Endothelial cell of umbilical vein (primary cell): ENCODE measurements at regions not wholly inside any gene's neighbourhood (a gene's known extent, or its start where the extent isn't known, plus 50 kb on each side); places are given as distances from the start of the nearest gene placed in this dataset.

Experiments used
- EZH2 ChIP-seq: IDR thresholded peaks from 2 replicates; pipeline ENCODE4 v1.6.1; 2012; ENCODE audit warnings: borderline replicate concordance, low read depth, mild to moderate bottlenecking, moderate library complexity, low read length, inconsistent platforms; ENCODE audit not compliant: severe bottlenecking
- FOS ChIP-seq: IDR thresholded peaks from 2 replicates; pipeline ENCODE4 v1.6.1; 2011; ENCODE audit warnings: mild to moderate bottlenecking, low read length, moderate library complexity, borderline replicate concordance; ENCODE audit not compliant: insufficient read depth
- JUN ChIP-seq: IDR thresholded peaks from 2 replicates; pipeline ENCODE4 v1.6.1; 2011; ENCODE audit warnings: borderline replicate concordance, low read depth; ENCODE audit not compliant: insufficient read length, insufficient read depth
- MYC ChIP-seq: IDR thresholded peaks from one replicate; pipeline ENCODE4 v1.6.1; 2011; ENCODE audit warnings: mild to moderate bottlenecking, low read depth, low read length
- POLR2A ChIP-seq: IDR thresholded peaks from 2 replicates; pipeline ENCODE4 v1.6.1; 2012; ENCODE audit warnings: low read depth, mild to moderate bottlenecking, control low read depth, low read length
- POLR2AphosphoS5 ChIP-seq: IDR thresholded peaks from 2 replicates; pipeline ENCODE4 v1.6.1; 2012; ENCODE audit warnings: low read depth, mild to moderate bottlenecking, control low read depth, low read length, moderate library complexity; ENCODE audit not compliant: insufficient read depth
- TF ChIP-seq, protein P1 (sequence below), 2 donors: IDR thresholded peaks; 1 replicate in 1 of 2; 2 replicates in 1 of 2; pipeline ENCODE4 v1.5.1; 2011; ENCODE audit warnings: low read length in 2 of 2, mild to moderate bottlenecking in 2 of 2, moderate library complexity in 2 of 2, control low read depth in 1 of 2, inconsistent platforms in 1 of 2, low read depth in 1 of 2; ENCODE audit not compliant: insufficient read depth in 1 of 2; ENCODE audit errors: extremely low read depth in 1 of 2
- TF ChIP-seq, protein P2 (sequence below): IDR thresholded peaks from 2 replicates; pipeline ENCODE4 v1.6.1; 2011; ENCODE audit not compliant: insufficient read depth, insufficient read length

DNA sequence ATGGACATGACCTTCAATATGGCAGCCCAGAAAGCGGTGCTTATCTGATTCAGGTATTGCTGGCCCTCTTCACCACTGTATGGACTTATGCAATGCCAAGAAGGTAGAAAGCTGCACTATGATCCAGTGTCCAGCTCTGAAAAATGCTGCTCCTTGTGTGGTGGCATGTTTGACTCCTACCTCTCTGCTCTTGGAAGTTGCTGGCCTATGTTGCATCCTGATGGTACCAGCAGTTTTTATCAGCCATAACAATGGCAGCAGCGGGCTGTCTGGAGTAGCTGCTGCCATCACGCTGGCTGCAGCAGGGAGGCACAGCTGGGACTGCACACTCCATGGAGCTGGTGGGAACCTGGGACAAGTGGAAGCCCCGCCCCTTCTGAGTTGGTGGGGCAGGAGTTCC, 53.1 kb upstream of the MED9 start:
- TF ChIP-seq MYC (no peak), EZH2 (no peak), POLR2A (no peak), FOS (no peak), JUN (no peak), POLR2AphosphoS5 (no peak)
- TF ChIP-seq, protein P1, sequence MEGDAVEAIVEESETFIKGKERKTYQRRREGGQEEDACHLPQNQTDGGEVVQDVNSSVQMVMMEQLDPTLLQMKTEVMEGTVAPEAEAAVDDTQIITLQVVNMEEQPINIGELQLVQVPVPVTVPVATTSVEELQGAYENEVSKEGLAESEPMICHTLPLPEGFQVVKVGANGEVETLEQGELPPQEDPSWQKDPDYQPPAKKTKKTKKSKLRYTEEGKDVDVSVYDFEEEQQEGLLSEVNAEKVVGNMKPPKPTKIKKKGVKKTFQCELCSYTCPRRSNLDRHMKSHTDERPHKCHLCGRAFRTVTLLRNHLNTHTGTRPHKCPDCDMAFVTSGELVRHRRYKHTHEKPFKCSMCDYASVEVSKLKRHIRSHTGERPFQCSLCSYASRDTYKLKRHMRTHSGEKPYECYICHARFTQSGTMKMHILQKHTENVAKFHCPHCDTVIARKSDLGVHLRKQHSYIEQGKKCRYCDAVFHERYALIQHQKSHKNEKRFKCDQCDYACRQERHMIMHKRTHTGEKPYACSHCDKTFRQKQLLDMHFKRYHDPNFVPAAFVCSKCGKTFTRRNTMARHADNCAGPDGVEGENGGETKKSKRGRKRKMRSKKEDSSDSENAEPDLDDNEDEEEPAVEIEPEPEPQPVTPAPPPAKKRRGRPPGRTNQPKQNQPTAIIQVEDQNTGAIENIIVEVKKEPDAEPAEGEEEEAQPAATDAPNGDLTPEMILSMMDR (IDR thresholded peaks at IDR 0.05; ENCODE audit: extremely low read depth in 1 of 2, insufficient read depth in 1 of 2, low read depth in 1 of 2, low read length in 2 of 2), result no peak
- TF ChIP-seq, protein P2, sequence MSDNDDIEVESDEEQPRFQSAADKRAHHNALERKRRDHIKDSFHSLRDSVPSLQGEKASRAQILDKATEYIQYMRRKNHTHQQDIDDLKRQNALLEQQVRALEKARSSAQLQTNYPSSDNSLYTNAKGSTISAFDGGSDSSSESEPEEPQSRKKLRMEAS, result no peak
